Left renal pelvis (tissue), 4 donors: ENCODE measurements at regions not wholly inside any gene's neighbourhood (a gene's known extent, or its start where the extent isn't known, plus 50 kb on each side); places are given as distances from the start of the nearest gene placed in this dataset.
"Not testable (repeated sequence)": the region's sequence is repeated elsewhere in the genome, so short reads cannot be mapped to it uniquely, and the experiment has no call there.

Experiments
- DNase-seq, 4 donors: peaks; one replicate each; pipeline ENCODE4 v3.0.0-alpha.2; 2013; ENCODE audit warnings: low read depth in 4 of 4, low spot score in 3 of 4

- no peak for DNase-seq
Observed at GRCh38 chr7:34569975-34570699, 87.9 kb upstream of the NPSR1 start.

GRCh38 chr7:34575006-34575405 lies 83.0 kb upstream of the NPSR1 start:
- no peak for DNase-seq

GRCh38 chr7:34577934-34578333 lies 80.1 kb upstream of the NPSR1 start:
- DNase-seq, result not testable (repeated sequence)

- DNase-seq, result not testable (repeated sequence)
Observed at GRCh38 chr7:34581698-34582097, 76.3 kb upstream of the NPSR1 start.

- no peak for DNase-seq
Observed at GRCh38 chr7:34584526-34584925, 73.5 kb upstream of the NPSR1 start.

- no peak for DNase-seq
Observed at GRCh38 chr7:34596887-34597286, 61.1 kb upstream of the NPSR1 start.

- DNase-seq, result no peak
Observed at GRCh38 chr7:34603711-34604444, 54.1 kb upstream of the NPSR1 start.
